CD4-positive, alpha-beta T cell treated with Interleukin-15 for 4 hours (primary cell): ENCODE measurements at regions not wholly inside any gene's neighbourhood (a gene's known extent, or its start where the extent isn't known, plus 50 kb on each side); places are given as distances from the start of the nearest gene placed in this dataset.
"Not testable (repeated sequence)": the region's sequence is repeated elsewhere in the genome, so short reads cannot be mapped to it uniquely, and the experiment has no call there.

Source experiments
- DNase-seq: peaks from one replicate; pipeline ENCODE4 v3.0.0-alpha.2; 2020; ENCODE audit warnings: low spot score

- no peak for DNase-seq
Measured at GRCh38 chr6:11889572-11889971, 111.0 kb upstream of the ADTRP start.

GRCh38 chr6:11888727-11889126, 110.1 kb upstream of the ADTRP start:
- DNase-seq = no peak

- DNase-seq = no peak
Measured at GRCh38 chr6:11885159-11885558, 106.6 kb upstream of the ADTRP start.

GRCh38 chr6:11883471-11883870, 104.9 kb upstream of the ADTRP start:
- DNase-seq = not testable (repeated sequence)

- not testable (repeated sequence) for DNase-seq
Measured at GRCh38 chr6:11880156-11880555, 101.6 kb upstream of the ADTRP start.

GRCh38 chr6:11878735-11879134, 100.1 kb upstream of the ADTRP start:
- no peak for DNase-seq

- no peak for DNase-seq
Measured at GRCh38 chr6:11878029-11878428, 99.4 kb upstream of the ADTRP start.

- no peak for DNase-seq
Measured at GRCh38 chr6:11876934-11877433, 98.4 kb upstream of the ADTRP start.

GRCh38 chr6:11875325-11876109, 96.9 kb upstream of the ADTRP start:
- no peak for DNase-seq

GRCh38 chr6:11869672-11870340, 91.2 kb upstream of the ADTRP start:
- DNase-seq = no peak

- no peak for DNase-seq
Measured at GRCh38 chr6:11868392-11868791, 89.8 kb upstream of the ADTRP start.

GRCh38 chr6:11865680-11866300, 87.2 kb upstream of the ADTRP start:
- no peak for DNase-seq

- DNase-seq = no peak
Measured at GRCh38 chr6:11858439-11858838, 79.8 kb upstream of the ADTRP start.

GRCh38 chr6:11855743-11856142, 77.1 kb upstream of the ADTRP start:
- no peak for DNase-seq

GRCh38 chr6:11854408-11855165, 76.0 kb upstream of the ADTRP start:
- peak; percentile 2 for DNase-seq

- DNase-seq = no peak
Measured at GRCh38 chr6:11853678-11854407, 75.2 kb upstream of the ADTRP start.

GRCh38 chr6:11852061-11852651, 73.6 kb upstream of the ADTRP start:
- DNase-seq = no peak

GRCh38 chr6:11851387-11851786, 72.8 kb upstream of the ADTRP start:
- DNase-seq = no peak

- no peak for DNase-seq
Measured at GRCh38 chr6:11848852-11849731, 70.5 kb upstream of the ADTRP start.

GRCh38 chr6:11848346-11848651, 69.7 kb upstream of the ADTRP start:
- DNase-seq = no peak
